WTC11 (cell line): ENCODE measurements at regions not wholly inside any gene's neighbourhood (a gene's known extent, or its start where the extent isn't known, plus 50 kb on each side); places are given as distances from the start of the nearest gene placed in this dataset.

Source experiments
- ATAC-seq: fragments of 200-7000 bp; cut with Tn5 transposase; 2 replicates; pipeline ENCODE4 v1.10.0; 2021; ENCODE audit warnings: mild to moderate bottlenecking, moderate library complexity
- CTCF ChIA-PET: fragments of 300-600 bp; sonication (Branson Sonifier 250); formaldehyde crosslinking; loops from one replicate; lab custom pipeline; 2021; ENCODE audit warnings: antibody characterized with exemption; lab: Charles Lee
- POLR2A ChIA-PET: fragments of 350-600 bp; sonication (Branson Sonifier 250); formaldehyde crosslinking; loops from one replicate; lab custom pipeline; 2021; ENCODE audit warnings: antibody characterized with exemption; lab: Charles Lee
- DNase-seq: peaks from one replicate; pipeline ENCODE4 v3.0.0; 2021; ENCODE audit warnings: low spot score
- H3K27ac Mint-ChIP-seq: 2 replicates; pipeline ENCODE4 v1.8.0; 2021; ENCODE audit warnings: mixed read lengths
- H3K27me3 Mint-ChIP-seq: 2 replicates; pipeline ENCODE4 v1.8.0; 2021; ENCODE audit warnings: low read depth, mild to moderate bottlenecking, moderate library complexity, mixed read lengths
- H3K36me3 Mint-ChIP-seq: 2 replicates; pipeline ENCODE4 v1.8.0; 2021; ENCODE audit warnings: mixed read lengths
- H3K4me1 Mint-ChIP-seq: 2 replicates; pipeline ENCODE4 v1.8.0; 2022; ENCODE audit warnings: mixed read lengths
- H3K4me3 Mint-ChIP-seq: 2 replicates; pipeline ENCODE4 v1.8.0; 2021; ENCODE audit warnings: mild to moderate bottlenecking, moderate library complexity, mixed read lengths
- H3K9me3 Mint-ChIP-seq: 2 replicates; pipeline ENCODE4 v1.8.0; 2021; ENCODE audit warnings: mixed read lengths
- ARID4B ChIP-seq: sonication (generic); formaldehyde crosslinking; IDR thresholded peaks from 2 replicates; pipeline ENCODE4 v1.8.0; 2023; ENCODE audit warnings: missing genetic modification reagents, mild to moderate bottlenecking, borderline replicate concordance
- CBFB ChIP-seq: sonication (generic); formaldehyde crosslinking; IDR thresholded peaks from 2 replicates; pipeline ENCODE4 v1.8.1; 2022; ENCODE audit warnings: mild to moderate bottlenecking, low read depth, missing genetic modification reagents
- E2F4 ChIP-seq: sonication (generic); formaldehyde crosslinking; IDR thresholded peaks from 2 replicates; pipeline ENCODE4 v1.8.1; 2022; ENCODE audit warnings: low read depth, mild to moderate bottlenecking, moderate library complexity, missing genetic modification reagents, borderline replicate concordance
- EMX1 ChIP-seq: fragments of 250-450 bp; sonication (Bioruptor Pico); IDR thresholded peaks from 2 replicates; pipeline ENCODE4 v1.8.0; 2021; ENCODE audit warnings: mild to moderate bottlenecking
- ETV6 ChIP-seq: sonication (generic); formaldehyde crosslinking; IDR thresholded peaks from 2 replicates; pipeline ENCODE4 v1.8.1; 2022; ENCODE audit warnings: mild to moderate bottlenecking, missing genetic modification reagents
- FOXJ3 ChIP-seq: sonication (generic); formaldehyde crosslinking; IDR thresholded peaks from 2 replicates; pipeline ENCODE4 v1.9.0; 2021; ENCODE audit warnings: missing genetic modification reagents, mild to moderate bottlenecking, borderline replicate concordance
- FOXP1 ChIP-seq: sonication (generic); formaldehyde crosslinking; IDR thresholded peaks from 2 replicates; pipeline ENCODE4 v1.8.0; 2022; ENCODE audit warnings: missing genetic modification reagents, mild to moderate bottlenecking, moderate library complexity, borderline replicate concordance
- HMGXB4 ChIP-seq: sonication (generic); formaldehyde crosslinking; IDR thresholded peaks from 2 replicates; pipeline ENCODE4 v1.8.1; 2023; ENCODE audit warnings: mild to moderate bottlenecking, moderate library complexity, missing genetic modification reagents
- IRF2 ChIP-seq: sonication (generic); formaldehyde crosslinking; IDR thresholded peaks from 2 replicates; pipeline ENCODE4 v1.8.0; 2022; ENCODE audit warnings: low read depth, missing genetic modification reagents, borderline replicate concordance
- KAT7 ChIP-seq: sonication (generic); formaldehyde crosslinking; IDR thresholded peaks from 2 replicates; pipeline ENCODE4 v1.8.1; 2023; ENCODE audit warnings: missing genetic modification reagents, mild to moderate bottlenecking, borderline replicate concordance
- NR1H2 ChIP-seq: sonication (generic); formaldehyde crosslinking; IDR thresholded peaks from 2 replicates; pipeline ENCODE4 v1.9.0; 2021; ENCODE audit warnings: mild to moderate bottlenecking, moderate library complexity, missing genetic modification reagents
- NR3C1 ChIP-seq: sonication (generic); formaldehyde crosslinking; conservative IDR thresholded peaks from 2 replicates; pipeline ENCODE4 v1.8.1; 2023; ENCODE audit warnings: low read depth, mild to moderate bottlenecking, missing genetic modification reagents
- PRDM15 ChIP-seq: sonication (generic); formaldehyde crosslinking; IDR thresholded peaks from 2 replicates; pipeline ENCODE4 v1.8.0; 2022; ENCODE audit warnings: missing genetic modification reagents
- RELA ChIP-seq: sonication (generic); formaldehyde crosslinking; IDR thresholded peaks from 2 replicates; pipeline ENCODE4 v1.8.1; 2022; ENCODE audit warnings: missing genetic modification reagents, mild to moderate bottlenecking, borderline replicate concordance
- SMAD4 ChIP-seq: sonication (generic); formaldehyde crosslinking; IDR thresholded peaks from 2 replicates; pipeline ENCODE4 v1.8.0; 2022; ENCODE audit warnings: mild to moderate bottlenecking, missing genetic modification reagents
- TCF7 ChIP-seq: sonication (generic); formaldehyde crosslinking; IDR thresholded peaks from 2 replicates; pipeline ENCODE4 v1.8.0; 2022; ENCODE audit warnings: mild to moderate bottlenecking, low read depth, missing genetic modification reagents, moderate library complexity
- USF1 ChIP-seq: sonication (generic); formaldehyde crosslinking; IDR thresholded peaks from 2 replicates; pipeline ENCODE4 v1.8.0; 2022; ENCODE audit warnings: mild to moderate bottlenecking, missing genetic modification reagents
- USF2 ChIP-seq: sonication (generic); formaldehyde crosslinking; IDR thresholded peaks from 2 replicates; pipeline ENCODE4 v1.8.1; 2023; ENCODE audit warnings: mild to moderate bottlenecking, missing genetic modification reagents, moderate library complexity
- ZNF317 ChIP-seq: sonication (generic); formaldehyde crosslinking; IDR thresholded peaks from 2 replicates; pipeline ENCODE4 v1.8.1; 2023; ENCODE audit warnings: low read depth, mild to moderate bottlenecking, moderate library complexity, missing genetic modification reagents, borderline replicate concordance
- ZNF425 ChIP-seq: fragments of 250-450 bp; sonication (Bioruptor Pico); conservative IDR thresholded peaks from 2 replicates; pipeline ENCODE4 v1.9.0; 2021; ENCODE audit warnings: mild to moderate bottlenecking

- TF ChIP-seq ARID4B (CRISPR knock-in tag): no peak
- TF ChIP-seq NR1H2: no peak
- TF ChIP-seq EMX1 (CRISPR knock-in tag): no peak
- no peak for TF ChIP-seq E2F4
- no peak for TF ChIP-seq ZNF425
- TF ChIP-seq ETV6 (CRISPR knock-in tag): no peak
- TF ChIP-seq USF1 (CRISPR knock-in tag): no peak
- TF ChIP-seq USF2 (CRISPR knock-in tag): no peak
Measured at GRCh38 chr14:86430853-86431252, 900.9 kb downstream of the FLRT2 start (continued).

- ChIA-PET CTCF (no interaction called here), POLR2A (no interaction called here)
- Mint-ChIP-seq H3K4me3 (no peak overlapping the region), H3K27ac (no peak overlapping the region), H3K27me3 (no peaks in the 10 kb centered on the region), H3K9me3 (no peaks in the 10 kb centered on the region; the same call in 1 of the 2 replicates), H3K4me1 (no peaks in the 10 kb centered on the region), H3K36me3 (no peaks in the 10 kb centered on the region)
- ATAC-seq (no peak), DNase-seq (no peak)
- TF ChIP-seq CBFB (CRISPR knock-in tag): no peak
- TF ChIP-seq TCF7 (CRISPR knock-in tag): no peak
- TF ChIP-seq RELA: no peak
- TF ChIP-seq NR3C1 (CRISPR knock-in tag): no peak
- no peak for TF ChIP-seq ZNF317
- TF ChIP-seq SMAD4 (CRISPR knock-in tag): no peak
- TF ChIP-seq FOXP1 (CRISPR knock-in tag): no peak
- no peak for TF ChIP-seq IRF2 (CRISPR knock-in tag)
- no peak for TF ChIP-seq FOXJ3 (CRISPR knock-in tag)
- TF ChIP-seq NR1H2: no peak
- no peak for TF ChIP-seq USF2 (CRISPR knock-in tag)
- TF ChIP-seq KAT7 (CRISPR knock-in tag): no peak
- TF ChIP-seq HMGXB4 (CRISPR knock-in tag): no peak
- TF ChIP-seq PRDM15 (CRISPR knock-in tag): no peak
Measured at GRCh38 chr14:86423214-86423613, 893.3 kb downstream of the FLRT2 start.
